GM12891 (cell line): ENCODE measurements at regions not wholly inside any gene's neighbourhood (a gene's known extent, or its start where the extent isn't known, plus 50 kb on each side); places are given as distances from the start of the nearest gene placed in this dataset.

ENCODE experiments used
- POLR2A ChIP-seq: IDR thresholded peaks from 2 replicates; pipeline ENCODE4 v1.6.1; 2011; ENCODE audit warnings: low read depth, low read length, control low read depth
- POLR2AphosphoS5 ChIP-seq: IDR thresholded peaks from 2 replicates; pipeline ENCODE4 v1.6.1; 2011; ENCODE audit warnings: low read depth, low read length, control low read depth
- TAF1 ChIP-seq: IDR thresholded peaks from 2 replicates; pipeline ENCODE4 v1.6.1; 2011; ENCODE audit warnings: low read depth, low read length, control low read depth

GRCh38 chr5:63794296-63794695 is 167.9 kb downstream of the HTR1A start:
- TF ChIP-seq POLR2AphosphoS5 (no peak), TAF1 (no peak), POLR2A (no peak)
